Fibroblast of pulmonary artery (primary cell): ENCODE measurements at regions not wholly inside any gene's neighbourhood (a gene's known extent, or its start where the extent isn't known, plus 50 kb on each side); places are given as distances from the start of the nearest gene placed in this dataset.

Source experiments
- DNase-seq: peaks from one replicate; pipeline ENCODE4 v3.0.0-alpha.2; 2010; ENCODE audit warnings: low read depth
- H3K4me3 ChIP-seq: replicated peaks from 2 replicates; pipeline ENCODE4 v1.5.1; 2011; ENCODE audit warnings: low read depth, mild to moderate bottlenecking, control low read depth, low read length, moderate library complexity
- CTCF ChIP-seq: IDR thresholded peaks from 2 replicates; pipeline ENCODE4 v1.5.1; 2011; ENCODE audit warnings: mild to moderate bottlenecking, control low read depth, low read length, inconsistent platforms; ENCODE audit errors: missing control alignments

DNA sequence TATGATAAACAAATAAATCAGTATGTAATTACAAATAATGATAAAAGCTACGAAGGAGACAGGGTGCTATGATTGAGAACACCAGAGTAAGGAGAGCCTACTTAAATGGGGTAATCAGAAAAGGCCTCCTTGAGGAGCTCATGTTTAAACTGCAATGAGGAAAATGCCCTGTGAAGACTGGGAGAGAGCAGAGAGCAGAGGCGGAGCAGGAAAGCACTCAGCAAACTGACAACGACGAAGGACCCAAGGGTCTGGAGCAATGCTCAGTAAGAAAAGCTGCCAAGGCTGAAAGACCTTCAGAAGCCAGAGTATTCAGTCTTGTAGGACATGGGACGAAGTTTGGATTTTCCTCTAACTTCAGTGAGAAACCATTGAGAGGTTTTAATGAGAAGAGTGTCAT is 114.2 kb upstream of the PLEKHA5 start:
- H3K4me3 ChIP-seq, result no peak overlapping the region
- TF ChIP-seq CTCF, result no peak
- no peak for DNase-seq

DNA sequence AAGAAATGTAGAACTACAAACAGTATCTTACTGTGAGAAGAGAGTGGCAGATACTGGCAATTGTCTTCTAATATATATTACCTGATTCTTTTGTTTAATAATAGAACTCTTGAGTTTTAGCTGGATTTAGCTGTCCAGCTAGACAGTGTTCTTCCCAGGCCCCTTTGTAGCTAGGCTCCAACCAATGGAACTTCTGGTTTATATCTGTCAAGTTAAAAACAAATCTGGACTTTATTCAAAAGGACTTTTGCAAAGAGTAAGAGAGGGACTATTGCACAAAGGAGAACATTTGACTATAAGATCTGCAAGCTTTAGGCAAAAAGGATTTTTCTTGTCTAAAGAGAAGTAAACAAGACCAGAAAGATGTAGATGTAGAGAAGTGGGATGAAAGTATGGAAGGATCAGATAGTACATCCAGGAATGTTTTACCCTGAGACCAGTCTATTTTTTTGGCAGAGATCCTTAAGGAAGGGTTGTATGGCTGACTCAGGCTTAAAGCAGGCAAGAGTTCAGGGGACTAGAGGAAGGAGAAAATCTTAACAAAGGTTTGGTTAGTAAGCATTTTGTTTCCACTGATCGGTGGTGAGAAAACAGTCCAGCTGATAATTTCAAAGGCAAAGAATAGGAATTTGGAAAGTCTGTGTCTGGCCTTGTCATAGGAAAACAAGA is 111.1 kb upstream of the PLEKHA5 start:
- no peak overlapping the region for H3K4me3 ChIP-seq
- TF ChIP-seq CTCF, result no peak
- DNase-seq, result peak; percentile 89

- no peak for DNase-seq
- TF ChIP-seq CTCF, result no peak
- H3K4me3 ChIP-seq, result no peak overlapping the region
Observed at GRCh38 chr12:19021240-19021639, 108.3 kb upstream of the PLEKHA5 start.

GRCh38 chr12:19021646-19022045 is 107.9 kb upstream of the PLEKHA5 start:
- no peak overlapping the region for H3K4me3 ChIP-seq
- no peak for DNase-seq
- no peak for TF ChIP-seq CTCF

GRCh38 chr12:19025582-19025981 is 104.0 kb upstream of the PLEKHA5 start:
- no peak overlapping the region for H3K4me3 ChIP-seq
- no peak for TF ChIP-seq CTCF
- DNase-seq, result no peak

- TF ChIP-seq CTCF, result no peak
- DNase-seq, result no peak
- H3K4me3 ChIP-seq, result no peak overlapping the region
Observed at GRCh38 chr12:19026034-19026433, 103.5 kb upstream of the PLEKHA5 start.

DNA sequence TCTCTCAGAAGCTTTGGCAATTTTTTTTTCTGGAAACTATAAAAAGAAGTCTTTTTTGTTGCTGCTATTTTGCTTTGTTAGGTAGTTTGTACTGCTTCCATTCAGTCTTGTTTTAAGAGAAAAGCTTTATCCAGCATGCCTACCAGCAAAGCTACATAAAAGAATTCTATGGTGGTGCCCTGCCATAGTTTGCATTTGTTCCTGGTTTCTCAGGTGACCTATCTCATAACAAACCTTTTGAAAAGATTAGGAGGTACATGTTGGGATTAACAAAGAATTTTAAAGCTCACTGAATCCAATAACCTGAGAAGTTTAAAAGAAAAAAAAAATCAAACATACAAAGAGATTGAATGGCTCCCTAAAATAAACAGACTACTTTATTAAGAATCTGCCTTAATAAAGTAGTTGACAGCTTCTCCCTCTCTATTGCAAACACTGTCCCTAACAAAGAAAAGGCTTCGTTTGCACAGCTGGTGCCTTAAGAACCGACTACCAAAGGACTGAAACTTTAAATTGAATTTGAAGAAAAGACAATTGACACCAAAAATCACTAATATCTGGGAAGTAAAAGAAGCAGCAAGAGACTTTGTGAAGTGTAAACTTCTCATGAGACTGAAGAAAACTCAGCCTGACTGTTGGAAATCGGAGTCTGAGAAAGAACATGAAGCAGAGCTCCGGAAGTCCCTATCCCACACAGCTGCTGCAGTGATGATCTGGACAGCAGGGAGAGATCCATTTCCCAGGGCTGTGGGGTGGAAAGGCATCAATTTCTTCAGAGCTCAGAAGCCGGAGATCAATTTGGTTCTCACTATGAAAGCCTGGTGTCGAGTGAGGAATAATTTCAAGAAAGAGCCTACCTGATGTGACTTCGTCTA is 102.7 kb upstream of the PLEKHA5 start:
- no peak overlapping the region for H3K4me3 ChIP-seq
- no peak for TF ChIP-seq CTCF
- DNase-seq, result no peak
